DOHH2 (cell line): ENCODE measurements at regions not wholly inside any gene's neighbourhood (a gene's known extent, or its start where the extent isn't known, plus 50 kb on each side); places are given as distances from the start of the nearest gene placed in this dataset.
A peak's percentile ranks its signal among the peaks of the same experiment; 100 is the strongest.

Experiments
- EZH2phosphoT487 ChIP-seq: fragments of 200-600 bp; sonication (generic); IDR thresholded peaks from 2 replicates; pipeline ENCODE4 v1.6.1; 2017; ENCODE audit warnings: borderline replicate concordance, mild to moderate bottlenecking, antibody characterized with exemption, low read length, moderate library complexity, mixed read lengths
- TF ChIP-seq, protein P1 (sequence below): fragments of 200-600 bp; sonication (generic); IDR thresholded peaks from one replicate; pipeline ENCODE4 v1.5.1; 2014; ENCODE audit warnings: antibody characterized with exemption, mild to moderate bottlenecking, low read depth, low read length; ENCODE audit not compliant: poor library complexity, severe bottlenecking

DNA sequence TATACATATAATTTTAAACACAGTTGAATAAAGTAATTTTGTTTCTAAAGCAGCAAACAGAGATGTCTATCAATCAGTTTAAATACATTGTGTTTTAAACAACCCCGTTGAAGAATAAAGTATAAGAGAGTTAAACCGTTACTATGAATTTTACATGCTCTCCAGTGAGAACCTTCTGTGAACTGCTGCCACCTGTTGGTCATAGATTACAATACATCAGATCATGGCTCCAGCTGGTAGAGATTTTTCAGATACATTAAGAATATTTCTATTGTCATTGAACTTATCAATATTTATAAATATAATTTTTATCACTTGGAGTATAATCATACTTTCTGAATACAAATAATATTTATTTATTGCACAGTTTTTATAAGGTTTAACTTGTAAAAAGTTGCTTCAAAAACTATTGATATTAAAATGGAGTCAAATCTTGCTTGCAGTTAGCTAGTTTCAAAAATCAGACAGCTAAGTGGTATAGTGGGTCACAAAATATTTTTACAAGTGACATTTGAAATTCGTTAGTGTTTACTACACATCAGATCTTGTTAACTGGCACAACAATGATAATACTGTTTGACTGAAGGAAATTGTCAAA, 561.2 kb upstream of the PHF14 start:
- TF ChIP-seq, protein P1, sequence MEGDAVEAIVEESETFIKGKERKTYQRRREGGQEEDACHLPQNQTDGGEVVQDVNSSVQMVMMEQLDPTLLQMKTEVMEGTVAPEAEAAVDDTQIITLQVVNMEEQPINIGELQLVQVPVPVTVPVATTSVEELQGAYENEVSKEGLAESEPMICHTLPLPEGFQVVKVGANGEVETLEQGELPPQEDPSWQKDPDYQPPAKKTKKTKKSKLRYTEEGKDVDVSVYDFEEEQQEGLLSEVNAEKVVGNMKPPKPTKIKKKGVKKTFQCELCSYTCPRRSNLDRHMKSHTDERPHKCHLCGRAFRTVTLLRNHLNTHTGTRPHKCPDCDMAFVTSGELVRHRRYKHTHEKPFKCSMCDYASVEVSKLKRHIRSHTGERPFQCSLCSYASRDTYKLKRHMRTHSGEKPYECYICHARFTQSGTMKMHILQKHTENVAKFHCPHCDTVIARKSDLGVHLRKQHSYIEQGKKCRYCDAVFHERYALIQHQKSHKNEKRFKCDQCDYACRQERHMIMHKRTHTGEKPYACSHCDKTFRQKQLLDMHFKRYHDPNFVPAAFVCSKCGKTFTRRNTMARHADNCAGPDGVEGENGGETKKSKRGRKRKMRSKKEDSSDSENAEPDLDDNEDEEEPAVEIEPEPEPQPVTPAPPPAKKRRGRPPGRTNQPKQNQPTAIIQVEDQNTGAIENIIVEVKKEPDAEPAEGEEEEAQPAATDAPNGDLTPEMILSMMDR = peak; percentile 56
- TF ChIP-seq EZH2phosphoT487 = no peak
